Fibroblast of the conjunctiva (primary cell): ENCODE measurements at regions not wholly inside any gene's neighbourhood (a gene's known extent, or its start where the extent isn't known, plus 50 kb on each side); places are given as distances from the start of the nearest gene placed in this dataset.
A peak's percentile ranks its signal among the peaks of the same experiment; 100 is the strongest.

Source experiments
- DNase-seq: peaks from one replicate; pipeline ENCODE4 v3.0.0-alpha.2; 2010; ENCODE audit warnings: low read depth

GRCh38 chr6:22883061-22883717 lies 313.8 kb downstream of the HDGFL1 start:
- DNase-seq, result no peak

GRCh38 chr6:22884456-22884855 lies 315.1 kb downstream of the HDGFL1 start:
- no peak for DNase-seq

- no peak for DNase-seq
Measured at GRCh38 chr6:22886650-22887581, 317.6 kb downstream of the HDGFL1 start.

GRCh38 chr6:22888163-22888752 lies 318.9 kb downstream of the HDGFL1 start:
- DNase-seq, result no peak

- no peak for DNase-seq
Measured at GRCh38 chr6:22891934-22892333, 322.6 kb downstream of the HDGFL1 start.

GRCh38 chr6:22892452-22892851 lies 323.1 kb downstream of the HDGFL1 start:
- peak; percentile 92 for DNase-seq

- DNase-seq, result no peak
Measured at GRCh38 chr6:22896696-22897095, 327.3 kb downstream of the HDGFL1 start.

GRCh38 chr6:22899426-22899825 lies 330.1 kb downstream of the HDGFL1 start:
- DNase-seq, result no peak

- no peak for DNase-seq
Measured at GRCh38 chr6:22903826-22904225, 334.5 kb downstream of the HDGFL1 start.

- DNase-seq, result no peak
Measured at GRCh38 chr6:22904431-22904830, 335.1 kb downstream of the HDGFL1 start.

- DNase-seq, result peak; percentile 4
Measured at GRCh38 chr6:22906091-22906549, 336.8 kb downstream of the HDGFL1 start.

- DNase-seq, result no peak
Measured at GRCh38 chr6:22907085-22907484, 337.7 kb downstream of the HDGFL1 start.

GRCh38 chr6:22910370-22910769 lies 341.0 kb downstream of the HDGFL1 start:
- no peak for DNase-seq

GRCh38 chr6:22913612-22914011 lies 344.2 kb downstream of the HDGFL1 start:
- no peak for DNase-seq

GRCh38 chr6:22917344-22917743 lies 348.0 kb downstream of the HDGFL1 start:
- no peak for DNase-seq

- DNase-seq, result no peak
Measured at GRCh38 chr6:22921828-22922227, 352.5 kb downstream of the HDGFL1 start.

GRCh38 chr6:22925304-22925835 lies 356.0 kb downstream of the HDGFL1 start:
- DNase-seq, result no peak

- DNase-seq, result no peak
Measured at GRCh38 chr6:22925920-22926789, 356.8 kb downstream of the HDGFL1 start.

GRCh38 chr6:22926790-22927354 lies 357.5 kb downstream of the HDGFL1 start:
- no peak for DNase-seq

- DNase-seq, result no peak
Measured at GRCh38 chr6:22928775-22929174, 359.4 kb downstream of the HDGFL1 start.

- DNase-seq, result no peak
Measured at GRCh38 chr6:22929311-22929985, 360.1 kb downstream of the HDGFL1 start.
